Ovary (tissue), 7 donors: ENCODE measurements at regions not wholly inside any gene's neighbourhood (a gene's known extent, or its start where the extent isn't known, plus 50 kb on each side); places are given as distances from the start of the nearest gene placed in this dataset.

Experiments used
- DNase-seq, 5 donors: peaks; one replicate each; pipeline ENCODE4 v3.0.0-alpha.2; 2019 to 2020
- H3K27ac ChIP-seq, 2 donors: fragments of 200-600 bp; one replicate each; pipeline versions ENCODE4 v1.5.1 to v1.8.0; 2019 to 2022
- H3K27me3 ChIP-seq: fragments of 200-600 bp; one replicate; pipeline ENCODE4 v1.8.0; 2022
- H3K36me3 ChIP-seq: fragments of 200-600 bp; sonication (generic); one replicate; pipeline ENCODE4 v1.5.1; 2019
- H3K4me1 ChIP-seq: one replicate; pipeline ENCODE4 v1.8.1; 2013; ENCODE audit warnings: mild to moderate bottlenecking, moderate library complexity; ENCODE audit not compliant: insufficient read depth
- H3K4me3 ChIP-seq: fragments of 200-600 bp; sonication (generic); one replicate; pipeline ENCODE4 v1.5.1; 2017
- H3K9me3 ChIP-seq, 2 donors: fragments of 200-600 bp in 1 of 2; sonication (generic) in 1 of 2; one replicate each; pipeline versions ENCODE4 v1.5.1 to v1.8.1; 2013 to 2019; ENCODE audit warnings: mild to moderate bottlenecking in 1 of 2, moderate library complexity in 1 of 2
- EP300 ChIP-seq: sonication (generic); formaldehyde crosslinking; IDR thresholded peaks from one replicate; pipeline ENCODE4 v1.6.1; 2017; ENCODE audit warnings: antibody characterized with exemption
- POLR2A ChIP-seq: fragments of 450-650 bp; IDR thresholded peaks from one replicate; pipeline ENCODE4 v1.6.1; 2017; ENCODE audit warnings: antibody characterized with exemption, mild to moderate bottlenecking, moderate library complexity
- WGBS, 3 donors: extraction: QIAGEN DNeasy Blood & Tissue Kit in 1 of 3; methylation state at CpG; one replicate each; pipeline versions ENCODE4 v1.1.5 to v1.1.7; 2013 to 2017; 5-methylcytosine and 5-hydroxymethylcytosine counted together
- intact Hi-C, 4 donors: fragments of 100-400 bp; cut with DNase I; formaldehyde crosslinking; loops; one replicate each; pipeline versions ENCODE4 v1.11.0 to v1.15.1; 2022 to 2023
- TF ChIP-seq, protein P1 (sequence below), 3 donors: fragments of 450-650 bp in 2 of 3; fragments of 200-600 bp in 1 of 3; IDR thresholded peaks; one replicate each; pipeline versions ENCODE4 v1.5.1 to v1.8.0; 2016 to 2022; ENCODE audit warnings: antibody characterized with exemption in 3 of 3, mild to moderate bottlenecking in 1 of 3
- donor health status: DM: no; HTN: no; CAD: no; lungs with moderate emphysema.
- donor health status: DM: no; HTN: no; CAD: no.
- donor health status: Bipolar disorder and iron deficiency.
- donor health status: DM: no; HTN: no; CAD: no.
- donor health status: DM: yes; HTN: yes; CAD: no.

DNA sequence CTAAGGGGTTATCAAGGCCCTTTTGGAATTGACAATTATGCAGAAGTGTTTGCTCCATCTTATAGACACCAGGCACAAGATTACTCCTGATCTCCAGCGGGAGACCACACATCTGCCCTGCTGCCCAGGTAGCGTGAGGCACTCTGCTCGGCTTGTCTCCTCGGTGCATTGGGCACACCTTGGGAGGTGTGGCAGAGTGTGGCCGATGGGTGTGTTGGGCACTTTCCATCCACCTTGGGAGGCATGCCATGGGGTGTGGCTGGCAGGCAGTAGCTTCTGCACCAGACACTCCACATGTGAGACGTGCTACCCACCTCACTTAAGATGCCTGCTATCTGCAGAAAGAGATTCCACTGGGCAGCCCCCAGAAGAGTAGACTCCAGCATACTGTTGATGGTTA, 54.1 kb downstream of the GADD45G start:
- Histone ChIP-seq H3K27ac (no peak overlapping the region), H3K27me3 (no peaks in the 10 kb centered on the region), H3K9me3 (no peaks in the 10 kb centered on the region), H3K36me3 (no peaks in the 10 kb centered on the region), H3K4me3 (no peak overlapping the region), H3K4me1 (peaks cover 26% of the 10 kb centered on the region)
- WGBS, 3 donors: 92 to 99% (median 94%) methylated on average over 6 of the region's 6 CpGs
- no peak for DNase-seq
- TF ChIP-seq EP300 (no peak), POLR2A (no peak)
- TF ChIP-seq, protein P1, sequence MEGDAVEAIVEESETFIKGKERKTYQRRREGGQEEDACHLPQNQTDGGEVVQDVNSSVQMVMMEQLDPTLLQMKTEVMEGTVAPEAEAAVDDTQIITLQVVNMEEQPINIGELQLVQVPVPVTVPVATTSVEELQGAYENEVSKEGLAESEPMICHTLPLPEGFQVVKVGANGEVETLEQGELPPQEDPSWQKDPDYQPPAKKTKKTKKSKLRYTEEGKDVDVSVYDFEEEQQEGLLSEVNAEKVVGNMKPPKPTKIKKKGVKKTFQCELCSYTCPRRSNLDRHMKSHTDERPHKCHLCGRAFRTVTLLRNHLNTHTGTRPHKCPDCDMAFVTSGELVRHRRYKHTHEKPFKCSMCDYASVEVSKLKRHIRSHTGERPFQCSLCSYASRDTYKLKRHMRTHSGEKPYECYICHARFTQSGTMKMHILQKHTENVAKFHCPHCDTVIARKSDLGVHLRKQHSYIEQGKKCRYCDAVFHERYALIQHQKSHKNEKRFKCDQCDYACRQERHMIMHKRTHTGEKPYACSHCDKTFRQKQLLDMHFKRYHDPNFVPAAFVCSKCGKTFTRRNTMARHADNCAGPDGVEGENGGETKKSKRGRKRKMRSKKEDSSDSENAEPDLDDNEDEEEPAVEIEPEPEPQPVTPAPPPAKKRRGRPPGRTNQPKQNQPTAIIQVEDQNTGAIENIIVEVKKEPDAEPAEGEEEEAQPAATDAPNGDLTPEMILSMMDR (IDR thresholded peaks at IDR 0.05): no peak
- intact Hi-C loops: loop anchor here in 1 of 4 donors (10.0 kb wide), 1 partner anchor 54 kb away; the partner anchor contains the start of gene GADD45G

DNA sequence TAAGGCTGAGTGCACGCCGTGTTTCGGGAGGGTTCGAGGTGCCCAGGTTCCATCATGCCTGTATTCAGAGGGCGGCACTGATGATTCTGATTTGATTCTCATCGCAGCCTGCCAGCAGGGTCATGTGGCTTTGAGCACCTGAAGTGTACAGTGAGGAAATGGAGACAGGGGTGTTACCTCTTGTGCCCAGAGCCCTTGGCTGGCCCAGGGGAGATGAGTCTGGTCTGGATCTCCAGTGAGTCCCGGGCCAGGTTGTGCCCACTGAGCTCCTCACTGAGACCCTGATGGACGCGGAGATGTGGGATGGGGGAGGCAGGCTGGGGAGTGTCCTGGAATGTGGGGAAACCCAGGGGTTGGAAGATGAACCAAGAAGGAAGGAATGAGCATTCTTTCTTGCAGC, 54.7 kb downstream of the GADD45G start:
- intact Hi-C loops: loop anchor here in 1 of 4 donors (10.0 kb wide), 1 partner anchor 55 kb away; the partner anchor contains the start of gene GADD45G
- H3K27ac ChIP-seq: no peak overlapping the region
- WGBS, 3 donors: 94 to 95% (median 94%) methylated on average over 9 of the region's 9 CpGs
- peaks cover 26% of the 10 kb centered on the region for H3K4me1 ChIP-seq
- H3K27me3 ChIP-seq: no peaks in the 10 kb centered on the region
- DNase-seq: no peak
- H3K9me3 ChIP-seq: no peaks in the 10 kb centered on the region
- TF ChIP-seq EP300 (no peak), POLR2A (no peak)
- TF ChIP-seq, protein P1 (IDR thresholded peaks at IDR 0.05): no peak
- no peaks in the 10 kb centered on the region for H3K36me3 ChIP-seq
- no peak overlapping the region for H3K4me3 ChIP-seq

DNA sequence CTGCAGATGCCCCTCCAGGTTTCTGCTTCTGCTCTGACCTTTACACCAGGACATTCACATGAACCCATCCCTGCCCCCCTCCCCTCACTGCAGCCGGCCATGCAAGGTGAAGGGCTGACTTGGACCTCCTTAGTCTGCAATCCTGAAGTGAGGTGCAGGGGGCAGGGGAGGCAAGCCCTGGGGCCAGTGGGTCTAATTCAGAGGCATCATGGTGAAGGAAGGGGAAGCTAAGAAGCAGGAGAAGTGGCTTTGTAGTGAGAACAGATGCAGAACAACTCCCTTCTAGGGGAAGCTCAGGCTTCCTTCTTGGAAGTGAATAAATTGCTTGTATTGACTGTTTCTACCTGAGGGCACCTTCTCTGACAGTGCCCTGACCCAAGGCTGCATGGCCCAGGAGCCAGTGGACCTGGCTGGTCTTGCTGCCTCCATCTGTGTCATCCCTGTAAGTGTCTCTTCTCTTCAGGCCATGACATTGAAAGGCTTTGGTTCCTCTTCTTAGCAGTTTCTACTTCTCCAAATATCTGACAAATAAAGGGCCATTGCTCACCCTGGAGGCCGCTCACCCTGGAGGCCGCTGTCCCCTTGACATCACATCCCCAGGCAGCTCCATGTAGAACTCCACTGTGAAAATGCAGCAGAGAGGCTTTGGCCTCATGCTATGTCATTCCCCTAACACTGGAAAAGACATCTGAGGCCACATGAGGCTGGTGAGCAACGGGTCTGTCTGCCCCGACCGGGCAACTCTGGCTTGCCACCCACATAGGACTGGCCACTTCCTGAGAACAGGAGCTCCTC, 55.3 kb downstream of the GADD45G start:
- Histone ChIP-seq H3K9me3 (no peaks in the 10 kb centered on the region), H3K4me3 (no peak overlapping the region), H3K27ac (no peak overlapping the region), H3K36me3 (no peaks in the 10 kb centered on the region), H3K27me3 (no peaks in the 10 kb centered on the region), H3K4me1 (peaks cover 20% of the 10 kb centered on the region)
- DNase-seq: no peak
- TF ChIP-seq, protein P1 (IDR thresholded peaks at IDR 0.05): no peak
- TF ChIP-seq EP300: no peak
- TF ChIP-seq POLR2A: no peak
- WGBS, 3 donors: 93 to 98% (median 96%) methylated on average over 6 of the region's 6 CpGs
- intact Hi-C loops: loop anchor here in 2 of 4 donors (10.0 kb wide), 1 partner anchor 55 kb away; the partner anchor contains the start of gene GADD45G (in 2 of the 2)

DNA sequence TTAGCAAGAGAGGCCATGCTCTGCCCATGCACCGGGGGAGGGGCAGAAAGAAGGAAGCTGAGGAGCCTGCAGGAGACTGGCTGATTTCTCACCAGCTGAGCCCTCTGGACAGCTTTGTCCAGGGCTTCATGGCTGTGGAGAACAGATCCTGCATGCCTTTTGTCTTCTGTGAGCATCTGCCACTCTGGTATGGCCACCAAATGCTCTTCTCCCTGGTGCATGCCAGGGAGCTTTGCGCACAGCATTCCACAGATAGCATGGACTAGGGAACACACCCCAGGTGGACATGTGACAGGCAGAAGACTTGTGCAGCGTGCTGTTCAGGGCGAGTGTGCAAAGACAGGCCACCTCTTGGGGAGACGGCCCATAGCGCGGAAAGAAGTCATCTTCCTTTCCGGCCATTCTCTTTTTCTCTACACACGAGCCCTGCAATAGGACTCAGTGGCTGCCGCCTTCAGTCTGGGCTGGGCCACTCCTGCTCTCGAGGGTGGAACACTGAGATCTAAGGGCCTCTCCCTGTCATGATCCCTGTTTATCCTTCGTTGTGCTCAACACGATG, 56.7 kb downstream of the GADD45G start:
- intact Hi-C loops: loop anchor here in 1 of 4 donors (10.0 kb wide), 1 partner anchor 57 kb away; the partner anchor contains the start of gene GADD45G
- WGBS, 3 donors: 45 to 54% (median 49%) methylated on average over 13 of the region's 13 CpGs
- Histone ChIP-seq H3K4me1 (peaks cover 9% of the 10 kb centered on the region), H3K4me3 (no peak overlapping the region), H3K27ac (no peak overlapping the region), H3K36me3 (no peaks in the 10 kb centered on the region), H3K9me3 (no peaks in the 10 kb centered on the region), H3K27me3 (no peaks in the 10 kb centered on the region)
- TF ChIP-seq EP300 (no peak), POLR2A (no peak)
- TF ChIP-seq, protein P1 (IDR thresholded peaks at IDR 0.05): no peak
- no peak for DNase-seq
